ENCODE measurements at regions not wholly inside any gene's neighbourhood (a gene's known extent, or its start where the extent isn't known, plus 50 kb on each side); places are given as distances from the start of the nearest gene placed in this dataset.
"Not testable (repeated sequence)": the region's sequence is repeated elsewhere in the genome, so short reads cannot be mapped to it uniquely, and the experiment has no call there.

DNA sequence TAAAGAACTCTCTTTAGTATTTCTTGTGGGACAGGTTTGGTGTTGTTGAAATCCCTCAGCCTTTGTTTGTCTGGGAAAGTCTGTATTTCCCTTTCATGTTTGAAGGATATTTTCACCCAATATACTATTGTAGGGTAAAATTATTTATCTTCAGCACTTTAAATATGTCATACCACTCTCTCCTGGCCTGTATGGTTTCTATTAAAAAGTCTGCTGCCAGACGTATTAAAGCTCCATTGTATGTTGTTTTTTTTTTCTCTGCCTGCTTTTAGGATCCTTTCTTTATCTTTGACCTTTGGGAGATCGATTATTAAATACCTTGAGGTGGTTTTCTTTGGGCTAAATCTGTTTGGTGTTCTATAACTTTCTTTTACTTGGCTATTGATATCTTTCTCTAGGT is 119.0 kb upstream of the TBC1D5 start:
- no peak overlapping the region for H3K9ac ChIP-seq
- 25% methylated on average over 2 of the region's 2 CpGs for WGBS (ENCODE audit: low lambda C conversion rate)

DNA sequence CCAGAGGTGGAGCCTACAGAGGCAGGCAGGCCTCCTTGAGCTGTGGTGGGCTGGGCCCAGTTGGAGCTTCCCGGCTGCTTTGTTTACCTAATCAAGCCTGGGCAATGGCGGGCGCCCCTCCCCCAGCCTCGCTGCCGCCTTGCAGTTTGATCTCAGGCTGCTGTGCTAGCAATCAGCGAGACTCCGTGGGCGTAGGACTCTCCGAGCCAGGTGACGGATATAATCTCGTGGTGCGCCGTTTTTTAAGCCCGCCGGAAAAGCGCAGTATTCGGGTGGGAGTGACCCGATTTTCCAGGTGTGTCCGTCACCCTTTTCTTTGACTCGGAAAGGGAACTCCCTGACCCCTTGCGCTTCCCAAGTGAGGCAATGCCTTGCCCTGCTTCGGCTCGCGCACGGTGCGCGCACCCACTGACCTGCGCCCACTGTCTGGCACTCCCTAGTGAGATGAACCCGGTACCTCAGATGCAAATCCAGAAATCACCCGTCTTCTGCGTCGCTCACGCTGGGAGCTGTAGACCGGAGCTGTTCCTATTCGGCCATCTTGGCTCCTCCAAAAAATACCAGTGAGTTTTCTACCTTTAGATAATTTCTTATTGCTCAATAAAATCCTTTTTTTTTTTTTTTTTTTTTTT is 118.5 kb upstream of the TBC1D5 start:
- H3K9me3 ChIP-seq; H3K79me2 ChIP-seq (ENCODE audit: insufficient read depth); H3K9ac ChIP-seq; CTCF ChIA-PET; H3K27ac ChIP-seq (ENCODE audit: low read depth in 2 of 2, low read length in 1 of 2); POLR2A ChIA-PET; H3K27me3 ChIP-seq (ENCODE audit: insufficient read depth); H4K20me1 ChIP-seq (ENCODE audit: insufficient read depth); H3K4me3 ChIP-seq (ENCODE audit: low read depth in 2 of 2, low read length in 1 of 2); H3K9me2 ChIP-seq; H3K36me3 ChIP-seq (replicated peaks in 1 of 2; ENCODE audit: control insufficient read depth in 1 of 2, insufficient read depth in 2 of 2, low read length in 1 of 2); H3F3A ChIP-seq (replicated peaks; ENCODE audit: insufficient read depth); H2AFZ ChIP-seq (ENCODE audit: low read depth); H3K4me1 ChIP-seq (ENCODE audit: control insufficient read depth in 1 of 2, insufficient read depth in 2 of 2, low read depth in 1 of 2, low read length in 1 of 2); DNase-seq; H3K4me2 ChIP-seq: not testable (repeated sequence)
- WGBS (ENCODE audit: low lambda C conversion rate), result 84% methylated on average over 23 of the region's 35 CpGs

More for the DNA sequence above, 119.0 kb upstream of the TBC1D5 start:
- no peak for DNase-seq
- Histone ChIP-seq H3F3A (replicated peaks; ENCODE audit: insufficient read depth) (no peaks in the 10 kb centered on the region), H3K4me2 (no peak overlapping the region), H4K20me1 (ENCODE audit: insufficient read depth) (no peaks in the 10 kb centered on the region), H3K36me3 (replicated peaks in 1 of 2; ENCODE audit: control insufficient read depth in 1 of 2, insufficient read depth in 2 of 2, low read length in 1 of 2) (no peaks in the 10 kb centered on the region), H3K9me3 (no peaks in the 10 kb centered on the region), H3K4me1 (ENCODE audit: control insufficient read depth in 1 of 2, insufficient read depth in 2 of 2, low read depth in 1 of 2, low read length in 1 of 2) (no peaks in the 10 kb centered on the region), H3K27ac (ENCODE audit: low read depth in 2 of 2, low read length in 1 of 2) (no peak overlapping the region), H3K9me2 (no peaks in the 10 kb centered on the region), H3K4me3 (ENCODE audit: low read depth in 2 of 2, low read length in 1 of 2) (no peak overlapping the region), H3K79me2 (ENCODE audit: insufficient read depth) (no peaks in the 10 kb centered on the region), H2AFZ (ENCODE audit: low read depth) (no peak overlapping the region), H3K27me3 (ENCODE audit: insufficient read depth) (no peaks in the 10 kb centered on the region)
- TF ChIP-seq, protein P1, sequence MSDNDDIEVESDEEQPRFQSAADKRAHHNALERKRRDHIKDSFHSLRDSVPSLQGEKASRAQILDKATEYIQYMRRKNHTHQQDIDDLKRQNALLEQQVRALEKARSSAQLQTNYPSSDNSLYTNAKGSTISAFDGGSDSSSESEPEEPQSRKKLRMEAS (IDR thresholded peaks at IDR 0.05; ENCODE audit: low read depth), result no peak
- TF ChIP-seq TAF1 (IDR thresholded peaks at IDR 0.05; ENCODE audit: borderline replicate concordance, low read depth, low read length), result no peak
- TF ChIP-seq, protein P2, sequence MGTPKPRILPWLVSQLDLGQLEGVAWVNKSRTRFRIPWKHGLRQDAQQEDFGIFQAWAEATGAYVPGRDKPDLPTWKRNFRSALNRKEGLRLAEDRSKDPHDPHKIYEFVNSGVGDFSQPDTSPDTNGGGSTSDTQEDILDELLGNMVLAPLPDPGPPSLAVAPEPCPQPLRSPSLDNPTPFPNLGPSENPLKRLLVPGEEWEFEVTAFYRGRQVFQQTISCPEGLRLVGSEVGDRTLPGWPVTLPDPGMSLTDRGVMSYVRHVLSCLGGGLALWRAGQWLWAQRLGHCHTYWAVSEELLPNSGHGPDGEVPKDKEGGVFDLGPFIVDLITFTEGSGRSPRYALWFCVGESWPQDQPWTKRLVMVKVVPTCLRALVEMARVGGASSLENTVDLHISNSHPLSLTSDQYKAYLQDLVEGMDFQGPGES (IDR thresholded peaks at IDR 0.05; ENCODE audit: low read depth, low read length), result no peak
- TF ChIP-seq RAD21 (IDR thresholded peaks at IDR 0.05; ENCODE audit: low read length), result no peak
- TF ChIP-seq NRF1 (IDR thresholded peaks at IDR 0.05; ENCODE audit: low read depth, low read length), result no peak
- TF ChIP-seq, protein P3, sequence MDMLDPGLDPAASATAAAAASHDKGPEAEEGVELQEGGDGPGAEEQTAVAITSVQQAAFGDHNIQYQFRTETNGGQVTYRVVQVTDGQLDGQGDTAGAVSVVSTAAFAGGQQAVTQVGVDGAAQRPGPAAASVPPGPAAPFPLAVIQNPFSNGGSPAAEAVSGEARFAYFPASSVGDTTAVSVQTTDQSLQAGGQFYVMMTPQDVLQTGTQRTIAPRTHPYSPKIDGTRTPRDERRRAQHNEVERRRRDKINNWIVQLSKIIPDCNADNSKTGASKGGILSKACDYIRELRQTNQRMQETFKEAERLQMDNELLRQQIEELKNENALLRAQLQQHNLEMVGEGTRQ (IDR thresholded peaks at IDR 0.05; ENCODE audit: borderline replicate concordance, low read depth, low read length), result no peak
- TF ChIP-seq MXI1 (IDR thresholded peaks at IDR 0.05; ENCODE audit: low read depth, low read length), result no peak
- TF ChIP-seq RXRA (IDR thresholded peaks at IDR 0.05; ENCODE audit: borderline replicate concordance, low read depth), result no peak
- no peak for TF ChIP-seq SIN3A (IDR thresholded peaks at IDR 0.05; ENCODE audit: borderline replicate concordance, low read depth, low read length)
- TF ChIP-seq, protein P4, sequence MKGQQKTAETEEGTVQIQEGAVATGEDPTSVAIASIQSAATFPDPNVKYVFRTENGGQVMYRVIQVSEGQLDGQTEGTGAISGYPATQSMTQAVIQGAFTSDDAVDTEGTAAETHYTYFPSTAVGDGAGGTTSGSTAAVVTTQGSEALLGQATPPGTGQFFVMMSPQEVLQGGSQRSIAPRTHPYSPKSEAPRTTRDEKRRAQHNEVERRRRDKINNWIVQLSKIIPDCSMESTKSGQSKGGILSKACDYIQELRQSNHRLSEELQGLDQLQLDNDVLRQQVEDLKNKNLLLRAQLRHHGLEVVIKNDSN (IDR thresholded peaks at IDR 0.05; ENCODE audit: borderline replicate concordance, low read depth), result no peak
- no peak for TF ChIP-seq EP300 (IDR thresholded peaks at IDR 0.05; ENCODE audit: borderline replicate concordance in 1 of 2, low read depth in 1 of 2, low read length in 1 of 2)
- TF ChIP-seq MEF2A (IDR thresholded peaks at IDR 0.05; ENCODE audit: borderline replicate concordance, low read depth), result no peak
- POLR2A ChIA-PET, result no interaction called here
- CTCF ChIA-PET, result no interaction called here

All from SK-N-SH (cell line).